ENCODE measurements at regions not wholly inside any gene's neighbourhood (a gene's known extent, or its start where the extent isn't known, plus 50 kb on each side); places are given as distances from the start of the nearest gene placed in this dataset.

DNA sequence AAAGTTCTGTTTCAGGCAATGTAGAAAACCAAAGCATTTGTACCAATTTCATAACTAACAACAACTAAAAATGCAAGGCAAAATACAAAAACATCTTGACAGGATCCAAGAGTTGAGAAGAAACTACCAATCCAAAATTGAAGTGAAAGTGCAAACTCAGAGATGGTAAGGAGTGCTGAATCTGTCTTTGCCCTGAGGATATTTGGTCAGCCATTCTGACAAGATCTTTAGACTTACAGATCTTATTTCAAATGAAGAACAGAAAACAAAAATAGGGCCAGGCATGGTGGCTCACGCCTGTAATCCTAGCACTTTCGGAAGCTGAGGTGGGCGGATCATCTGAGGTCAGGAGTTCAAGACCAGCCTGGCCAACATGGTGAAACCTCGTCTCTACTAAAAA, 412.8 kb downstream of the ZFHX3 start:
- TF ChIP-seq, protein P1, sequence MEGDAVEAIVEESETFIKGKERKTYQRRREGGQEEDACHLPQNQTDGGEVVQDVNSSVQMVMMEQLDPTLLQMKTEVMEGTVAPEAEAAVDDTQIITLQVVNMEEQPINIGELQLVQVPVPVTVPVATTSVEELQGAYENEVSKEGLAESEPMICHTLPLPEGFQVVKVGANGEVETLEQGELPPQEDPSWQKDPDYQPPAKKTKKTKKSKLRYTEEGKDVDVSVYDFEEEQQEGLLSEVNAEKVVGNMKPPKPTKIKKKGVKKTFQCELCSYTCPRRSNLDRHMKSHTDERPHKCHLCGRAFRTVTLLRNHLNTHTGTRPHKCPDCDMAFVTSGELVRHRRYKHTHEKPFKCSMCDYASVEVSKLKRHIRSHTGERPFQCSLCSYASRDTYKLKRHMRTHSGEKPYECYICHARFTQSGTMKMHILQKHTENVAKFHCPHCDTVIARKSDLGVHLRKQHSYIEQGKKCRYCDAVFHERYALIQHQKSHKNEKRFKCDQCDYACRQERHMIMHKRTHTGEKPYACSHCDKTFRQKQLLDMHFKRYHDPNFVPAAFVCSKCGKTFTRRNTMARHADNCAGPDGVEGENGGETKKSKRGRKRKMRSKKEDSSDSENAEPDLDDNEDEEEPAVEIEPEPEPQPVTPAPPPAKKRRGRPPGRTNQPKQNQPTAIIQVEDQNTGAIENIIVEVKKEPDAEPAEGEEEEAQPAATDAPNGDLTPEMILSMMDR (IDR thresholded peaks at IDR 0.05), result no peak

DNA sequence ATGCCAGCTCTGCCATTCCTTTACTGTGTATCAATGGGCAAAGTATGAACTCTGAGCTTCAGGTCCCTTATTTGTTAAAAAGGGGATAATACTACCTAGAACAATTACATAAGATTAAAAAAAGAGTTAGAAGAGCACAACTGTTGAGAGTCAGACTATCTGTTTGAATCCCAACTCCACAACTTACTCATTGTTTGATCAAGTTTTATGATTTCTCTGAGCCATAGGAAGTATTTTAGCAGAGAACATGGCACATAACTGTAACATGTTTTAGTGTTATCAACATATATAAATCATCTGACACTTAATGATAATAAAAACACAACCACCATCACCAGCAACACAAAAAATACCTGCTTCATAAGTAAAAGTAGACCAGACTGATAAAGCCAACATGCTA, 421.3 kb downstream of the ZFHX3 start:
- TF ChIP-seq, protein P1 (IDR thresholded peaks at IDR 0.05), result no peak

DNA sequence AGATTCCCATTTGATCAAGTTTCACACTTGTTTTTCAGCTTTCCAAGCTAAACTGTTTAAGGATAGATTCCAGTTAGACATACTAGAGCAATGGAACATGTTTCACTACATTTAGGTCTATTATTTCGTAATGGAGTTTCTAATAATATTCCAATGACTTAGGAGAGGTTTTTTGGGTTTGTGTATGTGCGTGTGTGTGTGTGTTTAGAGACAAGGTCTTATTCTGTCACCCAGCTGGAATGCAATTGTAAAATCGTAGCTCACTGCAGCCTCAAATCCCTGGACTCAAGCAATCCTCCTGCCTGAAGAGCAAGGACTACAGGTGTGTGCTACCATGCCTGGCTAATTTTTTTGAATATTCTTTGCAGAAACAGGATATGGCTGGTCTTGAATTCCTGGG, 426.3 kb downstream of the ZFHX3 start:
- TF ChIP-seq, protein P1 (IDR thresholded peaks at IDR 0.05), result no peak

DNA sequence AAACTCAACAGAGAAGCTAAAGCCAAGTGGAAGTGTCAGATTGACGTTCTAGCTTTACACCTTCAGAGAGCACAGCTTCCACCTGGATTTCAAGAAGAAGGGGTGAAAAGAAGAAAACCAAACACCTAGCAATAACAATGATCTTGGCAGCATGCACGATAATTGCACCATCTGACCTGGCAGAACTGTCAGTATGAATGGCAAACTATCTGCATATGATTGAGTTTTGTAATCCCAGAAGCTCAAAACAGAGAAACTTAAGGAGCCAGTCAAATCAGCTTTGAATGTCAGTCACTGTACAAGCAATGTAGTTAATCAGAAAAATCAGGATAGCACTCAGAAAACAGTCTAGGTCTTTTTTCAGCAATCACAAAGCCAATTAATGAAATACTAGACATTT, 427.1 kb downstream of the ZFHX3 start:
- TF ChIP-seq, protein P1 (IDR thresholded peaks at IDR 0.05), result no peak

DNA sequence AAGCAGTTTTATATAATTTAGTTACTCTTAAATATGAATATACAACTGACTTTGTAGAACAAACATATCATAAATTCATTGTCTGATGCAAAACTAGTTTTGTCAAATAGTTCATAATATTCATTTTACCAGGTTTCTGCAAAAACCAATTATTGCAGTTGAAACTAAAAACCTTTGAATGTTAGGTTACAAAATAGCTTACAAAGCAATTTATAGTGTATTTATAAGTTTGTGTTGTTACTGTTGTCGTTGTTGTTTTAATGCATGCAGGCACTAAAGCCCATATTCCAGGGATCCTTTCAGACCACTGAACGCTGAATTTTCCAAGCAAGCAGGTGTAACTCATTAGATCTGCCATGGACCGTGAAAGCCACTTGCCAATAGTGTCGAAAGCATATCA, 427.6 kb downstream of the ZFHX3 start:
- TF ChIP-seq, protein P1 (IDR thresholded peaks at IDR 0.05), result no peak

DNA sequence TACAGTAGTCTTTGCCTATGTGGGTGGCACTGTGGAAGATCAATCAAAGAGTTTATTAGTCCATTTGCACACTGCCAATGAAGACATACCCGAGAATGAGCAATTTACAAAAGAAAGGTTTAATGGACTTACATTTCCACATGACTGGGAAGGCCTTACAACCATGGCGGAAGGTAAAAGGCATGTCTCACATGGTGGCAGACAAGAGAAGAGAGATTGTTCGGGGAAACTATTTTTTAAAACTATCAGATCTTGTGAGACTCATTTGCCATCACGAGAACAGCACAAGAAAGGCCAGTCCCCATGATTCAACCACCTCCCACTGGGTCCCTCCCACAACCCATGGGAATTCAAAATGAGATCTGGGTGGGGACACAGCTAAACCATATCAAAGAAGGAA, 432.1 kb downstream of the ZFHX3 start:
- TF ChIP-seq, protein P1 (IDR thresholded peaks at IDR 0.05), result no peak

DNA sequence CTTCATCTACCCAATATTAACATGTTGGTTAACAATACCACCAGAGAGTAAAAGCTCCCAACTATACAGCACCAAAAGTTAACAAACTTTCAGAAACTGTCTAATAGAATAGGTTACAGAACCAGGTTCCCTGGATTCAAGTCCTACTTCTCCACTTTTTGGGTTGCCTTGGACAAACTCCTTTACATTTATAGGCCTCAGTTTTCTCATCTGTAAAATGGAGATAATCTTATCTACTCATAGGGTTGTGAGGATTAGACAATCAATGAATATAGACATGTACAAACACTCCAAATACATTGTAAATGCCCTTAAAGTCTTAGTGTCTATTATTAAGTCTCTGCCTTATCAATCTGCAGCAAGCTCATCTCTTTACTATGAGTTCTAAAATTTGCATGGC, 435.2 kb downstream of the ZFHX3 start:
- TF ChIP-seq, protein P1 (IDR thresholded peaks at IDR 0.05), result no peak

DNA sequence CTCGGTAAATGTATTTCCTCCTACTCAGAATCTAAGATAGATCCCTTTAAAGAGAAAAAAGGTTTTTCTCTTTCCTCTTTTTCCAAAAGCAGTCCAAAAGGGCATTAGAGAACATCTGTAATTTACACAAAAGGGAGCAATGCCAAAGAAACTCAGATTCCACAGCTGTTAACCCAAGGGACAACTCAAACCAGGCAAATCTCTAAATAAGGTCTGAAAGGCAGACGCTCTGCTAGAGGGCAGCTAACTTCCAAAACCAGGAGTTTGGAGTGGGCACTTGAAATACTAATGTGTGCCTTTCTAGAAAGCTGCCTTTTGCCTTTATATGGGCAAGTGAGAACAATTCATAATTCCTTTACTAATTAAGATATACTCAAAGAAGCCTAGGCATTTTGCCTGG, 435.7 kb downstream of the ZFHX3 start:
- TF ChIP-seq, protein P1 (IDR thresholded peaks at IDR 0.05), result no peak
